Neural progenitor cell (in vitro differentiated cells): ENCODE measurements at regions not wholly inside any gene's neighbourhood (a gene's known extent, or its start where the extent isn't known, plus 50 kb on each side); places are given as distances from the start of the nearest gene placed in this dataset.

ENCODE experiments used
- EZH2phosphoT487 ChIP-seq: fragments of 200-600 bp; sonication (generic); IDR thresholded peaks from 2 replicates; pipeline ENCODE4 v1.6.1; 2017; ENCODE audit warnings: antibody characterized with exemption
- TF ChIP-seq, protein P1 (sequence below): fragments of 200-600 bp; sonication (generic); IDR thresholded peaks from 2 replicates; pipeline ENCODE4 v1.5.1; 2017; ENCODE audit warnings: antibody characterized with exemption, mild to moderate bottlenecking

DNA sequence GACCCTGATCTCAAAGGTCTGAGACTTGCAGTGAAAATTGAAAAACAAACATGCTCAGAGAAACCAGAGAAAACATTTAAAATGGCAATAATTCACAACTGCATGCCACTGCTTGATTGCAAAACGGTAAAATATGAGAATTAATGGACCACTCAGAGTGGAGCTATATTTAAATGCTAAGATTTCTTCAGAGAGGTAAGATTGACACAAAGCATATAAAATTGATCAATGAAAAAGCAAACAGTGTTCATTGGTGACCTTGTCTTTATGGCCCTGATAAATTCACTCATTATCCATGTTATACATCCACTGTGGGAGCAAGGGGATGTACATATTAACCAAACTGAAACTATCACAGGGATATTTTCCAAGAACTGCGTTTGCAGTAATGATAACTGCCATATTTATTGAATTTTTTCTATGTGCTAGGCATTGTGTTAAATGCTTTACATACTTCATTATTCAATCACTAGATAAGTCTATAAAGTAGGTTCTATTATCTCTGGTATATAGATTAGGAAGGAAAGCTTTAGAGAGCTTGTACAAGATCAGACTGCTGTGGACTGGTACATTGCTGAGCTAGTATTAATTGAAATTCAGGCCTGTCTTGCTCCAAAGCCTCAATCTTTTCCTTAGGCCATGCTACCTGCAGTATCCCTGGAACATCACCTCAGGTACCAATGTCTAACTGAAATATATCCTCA lies 113.9 kb upstream of the LMO3 start:
- TF ChIP-seq EZH2phosphoT487, result no peak
- TF ChIP-seq, protein P1, sequence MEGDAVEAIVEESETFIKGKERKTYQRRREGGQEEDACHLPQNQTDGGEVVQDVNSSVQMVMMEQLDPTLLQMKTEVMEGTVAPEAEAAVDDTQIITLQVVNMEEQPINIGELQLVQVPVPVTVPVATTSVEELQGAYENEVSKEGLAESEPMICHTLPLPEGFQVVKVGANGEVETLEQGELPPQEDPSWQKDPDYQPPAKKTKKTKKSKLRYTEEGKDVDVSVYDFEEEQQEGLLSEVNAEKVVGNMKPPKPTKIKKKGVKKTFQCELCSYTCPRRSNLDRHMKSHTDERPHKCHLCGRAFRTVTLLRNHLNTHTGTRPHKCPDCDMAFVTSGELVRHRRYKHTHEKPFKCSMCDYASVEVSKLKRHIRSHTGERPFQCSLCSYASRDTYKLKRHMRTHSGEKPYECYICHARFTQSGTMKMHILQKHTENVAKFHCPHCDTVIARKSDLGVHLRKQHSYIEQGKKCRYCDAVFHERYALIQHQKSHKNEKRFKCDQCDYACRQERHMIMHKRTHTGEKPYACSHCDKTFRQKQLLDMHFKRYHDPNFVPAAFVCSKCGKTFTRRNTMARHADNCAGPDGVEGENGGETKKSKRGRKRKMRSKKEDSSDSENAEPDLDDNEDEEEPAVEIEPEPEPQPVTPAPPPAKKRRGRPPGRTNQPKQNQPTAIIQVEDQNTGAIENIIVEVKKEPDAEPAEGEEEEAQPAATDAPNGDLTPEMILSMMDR, result no peak
